ENCODE measurements at regions not wholly inside any gene's neighbourhood (a gene's known extent, or its start where the extent isn't known, plus 50 kb on each side); places are given as distances from the start of the nearest gene placed in this dataset.

- Histone ChIP-seq H2AFZ (ENCODE audit: control insufficient read depth, low read depth, low read length) (no peak overlapping the region), H3K4me2 (ENCODE audit: control insufficient read depth, insufficient read depth) (no peak overlapping the region), H3K9ac (ENCODE audit: control insufficient read depth, insufficient read depth, low read length) (no peak overlapping the region), H3K4me3 (no peak overlapping the region), H3K36me3 (ENCODE audit: control insufficient read depth in 2 of 2, insufficient read depth in 2 of 2, low read length in 1 of 2) (no peaks in the 10 kb centered on the region), H3K79me2 (ENCODE audit: control insufficient read depth, insufficient read depth, low read length) (no peaks in the 10 kb centered on the region), H3K9me3 (replicated peaks; ENCODE audit: control insufficient read depth, insufficient read depth, low read length) (no peaks in the 10 kb centered on the region), H4K20me1 (ENCODE audit: control insufficient read depth, insufficient read depth) (no peaks in the 10 kb centered on the region), H3K4me1 (ENCODE audit: control insufficient read depth, insufficient read depth, low read length) (no peaks in the 10 kb centered on the region), H3K27ac (ENCODE audit: control insufficient read depth, insufficient read depth) (no peak overlapping the region), H3K27me3 (replicated peaks in 1 of 2; ENCODE audit: control insufficient read depth in 2 of 2, insufficient read depth in 2 of 2, low read length in 1 of 2) (no peaks in the 10 kb centered on the region)
- intact Hi-C loops (cut with micrococcal nuclease; ENCODE audit: unreplicated experiment) = no loop called here
- BruUV-seq (replicated peaks) = no TSS peak
- SMC1A ChIA-PET (ENCODE audit: uncharacterized antibody, unreplicated experiment) = no interaction called here
- TF ChIP-seq, protein P1, sequence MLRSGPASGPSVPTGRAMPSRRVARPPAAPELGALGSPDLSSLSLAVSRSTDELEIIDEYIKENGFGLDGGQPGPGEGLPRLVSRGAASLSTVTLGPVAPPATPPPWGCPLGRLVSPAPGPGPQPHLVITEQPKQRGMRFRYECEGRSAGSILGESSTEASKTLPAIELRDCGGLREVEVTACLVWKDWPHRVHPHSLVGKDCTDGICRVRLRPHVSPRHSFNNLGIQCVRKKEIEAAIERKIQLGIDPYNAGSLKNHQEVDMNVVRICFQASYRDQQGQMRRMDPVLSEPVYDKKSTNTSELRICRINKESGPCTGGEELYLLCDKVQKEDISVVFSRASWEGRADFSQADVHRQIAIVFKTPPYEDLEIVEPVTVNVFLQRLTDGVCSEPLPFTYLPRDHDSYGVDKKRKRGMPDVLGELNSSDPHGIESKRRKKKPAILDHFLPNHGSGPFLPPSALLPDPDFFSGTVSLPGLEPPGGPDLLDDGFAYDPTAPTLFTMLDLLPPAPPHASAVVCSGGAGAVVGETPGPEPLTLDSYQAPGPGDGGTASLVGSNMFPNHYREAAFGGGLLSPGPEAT (IDR thresholded peaks at IDR 0.05; ENCODE audit: low read depth) = no peak
- no peak for TF ChIP-seq CHD4 (IDR thresholded peaks at IDR 0.05)
- no peak for TF ChIP-seq MEF2B (IDR thresholded peaks at IDR 0.05; ENCODE audit: partially characterized antibody, poor library complexity, severe bottlenecking)
- TF ChIP-seq EED (IDR thresholded peaks at IDR 0.05; ENCODE audit: low read depth) = no peak
- TF ChIP-seq RAD21 (IDR thresholded peaks at IDR 0.05; ENCODE audit: insufficient read depth, low read depth, low read length) = no peak
- no peak for TF ChIP-seq BCL3 (IDR thresholded peaks at IDR 0.05; ENCODE audit: borderline replicate concordance, insufficient read depth, low read depth, low read length, poor library complexity, severe bottlenecking)
- no peak for TF ChIP-seq BMI1 (IDR thresholded peaks at IDR 0.05; ENCODE audit: borderline replicate concordance)
- TF ChIP-seq RELA (IDR thresholded peaks at IDR 0.05; ENCODE audit: borderline replicate concordance, partially characterized antibody) = no peak
- no peak for TF ChIP-seq BCL11A (IDR thresholded peaks at IDR 0.05; ENCODE audit: low read depth, low read length)
- TF ChIP-seq EGR1 (IDR thresholded peaks at IDR 0.05; ENCODE audit: borderline replicate concordance in 1 of 2, low read depth in 2 of 2, low read length in 2 of 2) = no peak
- TF ChIP-seq CEBPZ (IDR thresholded peaks at IDR 0.05; ENCODE audit: low read depth, low read length) = no peak
- TF ChIP-seq NFYA (IDR thresholded peaks at IDR 0.05; ENCODE audit: borderline replicate concordance, low read depth, low read length) = no peak
- no peak for TF ChIP-seq SKIL (IDR thresholded peaks at IDR 0.05; ENCODE audit: low read depth, poor library complexity, severe bottlenecking)
- no peak for TF ChIP-seq ZNF384 (IDR thresholded peaks at IDR 0.05; ENCODE audit: borderline replicate concordance, low read depth, low read length)
- no peak for TF ChIP-seq CBFB (IDR thresholded peaks at IDR 0.05; ENCODE audit: low read depth)
- DNase-seq (ENCODE audit: low read depth, low spot score) (no peak), ATAC-seq (no peak), FAIRE-seq (no peak)
- RAD21 ChIA-PET (ENCODE audit: unreplicated experiment) = no interaction called here
- CTCF ChIA-PET = no interaction called here
- POLR2A ChIA-PET = no interaction called here
- in situ Hi-C loops (cut with MboI) = no loop called here
- 2% methylated on average over 2 of the region's 2 CpGs for WGBS (ENCODE audit: insufficient coverage, insufficient replicate concordance, low lambda C conversion rate, missing lambda C conversion rate)
Observed at GRCh38 chr6:49370518-49370917, 92.5 kb downstream of the MMUT start.

Data from GM12878 (cell line).